Fibroblast of lung (primary cell): ENCODE measurements at regions not wholly inside any gene's neighbourhood (a gene's known extent, or its start where the extent isn't known, plus 50 kb on each side); places are given as distances from the start of the nearest gene placed in this dataset.

ENCODE experiments used
- DNase-seq, 2 donors: peaks; one replicate each; pipeline versions ENCODE4 v3.0.0 to v3.0.0-alpha.2; 2010; ENCODE audit warnings: low read depth in 2 of 2
- H2AFZ ChIP-seq: 2 replicates; pipeline ENCODE4 v1.5.1; 2012; ENCODE audit warnings: low read length, control low read depth, inconsistent platforms
- H3K27ac ChIP-seq: 2 replicates; pipeline ENCODE4 v1.5.1; 2011; ENCODE audit warnings: low read length, control low read depth; ENCODE audit not compliant: insufficient read depth
- H3K27me3 ChIP-seq: 2 replicates; pipeline ENCODE4 v1.5.1; 2011; ENCODE audit warnings: mild to moderate bottlenecking, low read length; ENCODE audit not compliant: control insufficient read depth, insufficient read depth
- H3K36me3 ChIP-seq: 2 replicates; pipeline ENCODE4 v1.5.1; 2011; ENCODE audit warnings: low read length; ENCODE audit not compliant: control insufficient read depth, insufficient read depth
- H3K4me1 ChIP-seq: 2 replicates; pipeline ENCODE4 v1.5.1; 2011; ENCODE audit warnings: low read length; ENCODE audit not compliant: control insufficient read depth, insufficient read depth; ENCODE audit errors: extremely low read depth
- H3K4me2 ChIP-seq: 2 replicates; pipeline ENCODE4 v1.5.1; 2011; ENCODE audit warnings: low read length, control low read depth; ENCODE audit not compliant: insufficient read depth; ENCODE audit errors: extremely low read depth
- H3K4me3 ChIP-seq, 4 experiments: fragments of 200-600 bp in 1 of 4; sonication (generic) in 1 of 4; replicated peaks in 1 of 4; 2 replicates each; pipeline ENCODE4 v1.5.1; 2011 to 2016; ENCODE audit warnings: low read length in 4 of 4, low read depth in 3 of 4, mild to moderate bottlenecking in 3 of 4, control low read depth in 2 of 4, inconsistent platforms in 1 of 4, mixed read lengths in 1 of 4; ENCODE audit not compliant: insufficient read depth in 1 of 4; ENCODE audit errors: control extremely low read depth in 1 of 4
- H3K79me2 ChIP-seq: 2 replicates; pipeline ENCODE4 v1.5.1; 2012; ENCODE audit warnings: mild to moderate bottlenecking, low read length, inconsistent platforms; ENCODE audit not compliant: control insufficient read depth, insufficient read depth
- H3K9ac ChIP-seq: 2 replicates; pipeline ENCODE4 v1.5.1; 2011; ENCODE audit warnings: mild to moderate bottlenecking, low read length, control low read depth; ENCODE audit not compliant: insufficient read depth
- H3K9me3 ChIP-seq: 2 replicates; pipeline ENCODE4 v1.5.1; 2012; ENCODE audit warnings: low read depth, low read length; ENCODE audit not compliant: control insufficient read depth, insufficient read depth
- H4K20me1 ChIP-seq: 2 replicates; pipeline ENCODE4 v1.5.1; 2011; ENCODE audit warnings: low read length; ENCODE audit not compliant: control insufficient read depth, insufficient read depth; ENCODE audit errors: extremely low read depth
- EZH2 ChIP-seq: IDR thresholded peaks from 2 replicates; pipeline ENCODE4 v1.5.1; 2012; ENCODE audit warnings: low read length, control low read depth, mild to moderate bottlenecking; ENCODE audit errors: missing control alignments
- TF ChIP-seq, protein P1 (sequence below), 2 donors: IDR thresholded peaks in 1 of 2; conservative IDR thresholded peaks in 1 of 2; 1 replicate in 1 of 2; 2 replicates in 1 of 2; pipeline ENCODE4 v1.5.1; 2011 to 2012; ENCODE audit warnings: low read length in 2 of 2, control low read depth in 1 of 2, inconsistent platforms in 1 of 2, low read depth in 1 of 2, mild to moderate bottlenecking in 1 of 2

DNA sequence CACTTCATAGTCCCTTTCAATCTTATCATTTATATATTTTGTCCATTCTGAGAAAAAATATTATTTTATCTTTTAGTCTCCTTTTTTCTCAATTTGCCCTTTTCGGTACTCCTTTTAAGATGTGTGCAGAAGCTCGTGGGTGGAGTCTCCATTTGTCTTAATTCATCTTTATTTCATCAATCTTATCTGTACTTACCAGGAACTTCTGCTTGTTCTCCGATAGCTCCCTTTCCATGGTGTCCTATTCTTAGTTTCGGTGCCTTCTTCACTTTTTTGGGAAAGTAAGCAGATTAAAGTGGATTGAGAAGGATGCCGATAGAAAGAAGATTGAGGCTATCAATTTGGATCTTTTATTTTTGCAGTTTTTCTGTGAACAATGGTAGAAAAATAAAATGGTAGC lies 183.4 kb upstream of the PLEKHA5 start:
- DNase-seq, result no peak
- Histone ChIP-seq H3K36me3 (no peaks in the 10 kb centered on the region), H3K9ac (no peak overlapping the region), H3K79me2 (no peaks in the 10 kb centered on the region), H3K4me1 (no peaks in the 10 kb centered on the region), H2AFZ (no peak overlapping the region), H3K9me3 (no peaks in the 10 kb centered on the region), H3K4me3 (no peak overlapping the region), H3K27me3 (no peaks in the 10 kb centered on the region), H3K27ac (no peak overlapping the region), H3K4me2 (no peak overlapping the region), H4K20me1 (no peaks in the 10 kb centered on the region)
- TF ChIP-seq, protein P1, sequence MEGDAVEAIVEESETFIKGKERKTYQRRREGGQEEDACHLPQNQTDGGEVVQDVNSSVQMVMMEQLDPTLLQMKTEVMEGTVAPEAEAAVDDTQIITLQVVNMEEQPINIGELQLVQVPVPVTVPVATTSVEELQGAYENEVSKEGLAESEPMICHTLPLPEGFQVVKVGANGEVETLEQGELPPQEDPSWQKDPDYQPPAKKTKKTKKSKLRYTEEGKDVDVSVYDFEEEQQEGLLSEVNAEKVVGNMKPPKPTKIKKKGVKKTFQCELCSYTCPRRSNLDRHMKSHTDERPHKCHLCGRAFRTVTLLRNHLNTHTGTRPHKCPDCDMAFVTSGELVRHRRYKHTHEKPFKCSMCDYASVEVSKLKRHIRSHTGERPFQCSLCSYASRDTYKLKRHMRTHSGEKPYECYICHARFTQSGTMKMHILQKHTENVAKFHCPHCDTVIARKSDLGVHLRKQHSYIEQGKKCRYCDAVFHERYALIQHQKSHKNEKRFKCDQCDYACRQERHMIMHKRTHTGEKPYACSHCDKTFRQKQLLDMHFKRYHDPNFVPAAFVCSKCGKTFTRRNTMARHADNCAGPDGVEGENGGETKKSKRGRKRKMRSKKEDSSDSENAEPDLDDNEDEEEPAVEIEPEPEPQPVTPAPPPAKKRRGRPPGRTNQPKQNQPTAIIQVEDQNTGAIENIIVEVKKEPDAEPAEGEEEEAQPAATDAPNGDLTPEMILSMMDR (conservative IDR thresholded peaks at IDR 0.05 in 1 of 2, IDR thresholded peaks at IDR 0.05 in 1 of 2; ENCODE audit: low read depth in 1 of 2, low read length in 2 of 2), result no peak
- no peak for TF ChIP-seq EZH2

DNA sequence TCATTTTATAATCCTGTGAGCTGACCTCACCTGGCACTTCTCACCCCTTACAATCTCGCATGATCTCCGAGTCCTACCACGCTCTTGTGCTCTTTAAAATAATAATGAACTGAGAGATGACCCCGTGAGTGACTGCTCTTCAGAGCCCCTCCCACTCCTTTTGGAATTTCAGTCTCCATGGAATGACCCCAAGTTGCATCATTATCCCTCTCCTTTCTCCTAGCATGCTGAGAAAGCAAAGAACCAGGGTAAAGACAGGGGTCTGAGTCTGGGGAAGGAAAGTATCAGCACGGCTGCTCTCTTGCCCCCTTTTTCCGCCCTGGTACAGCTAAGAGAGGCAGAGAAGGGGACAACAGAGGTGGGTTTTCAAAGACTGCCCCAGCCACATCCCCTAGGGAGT lies 178.3 kb upstream of the PLEKHA5 start:
- H3K79me2 ChIP-seq, result no peaks in the 10 kb centered on the region
- H3K4me3 ChIP-seq, result no peak overlapping the region
- H3K9ac ChIP-seq, result no peak overlapping the region
- TF ChIP-seq EZH2, result no peak
- TF ChIP-seq, protein P1 (conservative IDR thresholded peaks at IDR 0.05 in 1 of 2, IDR thresholded peaks at IDR 0.05 in 1 of 2; ENCODE audit: low read depth in 1 of 2, low read length in 2 of 2), result no peak
- no peak overlapping the region for H2AFZ ChIP-seq
- DNase-seq, result peak in 1 of 2 donors; percentile 43
- no peak overlapping the region for H3K27ac ChIP-seq
- H4K20me1 ChIP-seq, result no peaks in the 10 kb centered on the region
- no peaks in the 10 kb centered on the region for H3K36me3 ChIP-seq
- H3K27me3 ChIP-seq, result no peaks in the 10 kb centered on the region
- H3K4me2 ChIP-seq, result no peak overlapping the region
- no peaks in the 10 kb centered on the region for H3K9me3 ChIP-seq
- no peaks in the 10 kb centered on the region for H3K4me1 ChIP-seq

DNA sequence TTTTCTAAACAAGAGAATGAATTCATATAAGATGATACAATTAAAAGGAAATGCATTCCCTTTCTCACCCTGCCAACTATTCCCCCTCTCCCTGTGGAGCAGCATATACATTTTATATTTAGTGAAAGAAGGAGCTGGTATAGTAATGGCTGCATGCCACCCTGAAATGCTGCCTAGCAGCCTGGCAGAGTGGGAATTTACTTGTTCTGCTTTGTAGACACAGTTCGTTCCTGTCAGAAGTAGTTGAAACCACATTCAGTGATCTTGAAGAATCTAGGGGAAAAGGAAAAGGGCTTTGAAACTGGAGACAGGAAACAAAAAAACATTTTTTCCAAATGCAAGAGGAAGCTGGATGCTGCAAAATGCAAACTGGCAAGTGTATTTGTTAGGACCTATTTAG lies 176.0 kb upstream of the PLEKHA5 start:
- Histone ChIP-seq H2AFZ (no peak overlapping the region), H3K27me3 (no peaks in the 10 kb centered on the region), H3K79me2 (no peaks in the 10 kb centered on the region), H4K20me1 (no peaks in the 10 kb centered on the region), H3K27ac (no peak overlapping the region), H3K4me2 (no peak overlapping the region), H3K9ac (no peak overlapping the region), H3K9me3 (no peaks in the 10 kb centered on the region), H3K4me1 (no peaks in the 10 kb centered on the region), H3K4me3 (no peak overlapping the region), H3K36me3 (no peaks in the 10 kb centered on the region)
- no peak for DNase-seq
- TF ChIP-seq, protein P1 (conservative IDR thresholded peaks at IDR 0.05 in 1 of 2, IDR thresholded peaks at IDR 0.05 in 1 of 2; ENCODE audit: low read depth in 1 of 2, low read length in 2 of 2), result no peak
- TF ChIP-seq EZH2, result no peak
